ENCODE measurements at regions not wholly inside any gene's neighbourhood (a gene's known extent, or its start where the extent isn't known, plus 50 kb on each side); places are given as distances from the start of the nearest gene placed in this dataset.

DNA sequence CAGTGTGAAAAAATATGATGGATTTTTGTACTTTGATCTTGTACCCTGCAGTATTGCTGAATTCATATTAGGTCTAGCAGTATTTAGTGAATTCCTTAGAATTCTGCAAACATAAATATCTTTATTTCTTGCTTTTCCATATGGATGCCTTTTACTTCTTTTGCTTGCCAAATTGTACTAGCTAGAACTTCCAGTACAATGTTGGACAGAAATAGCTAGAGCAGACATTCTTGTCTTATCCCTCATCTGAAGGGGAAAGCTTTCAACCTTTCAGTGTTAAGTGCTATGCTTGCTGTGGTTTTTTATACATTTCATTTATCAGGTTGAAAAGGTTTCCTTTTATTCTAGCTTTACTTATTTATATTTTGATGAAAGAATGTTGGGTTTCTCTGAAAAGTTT is 1321.9 kb upstream of the CHAC2 start:
- Histone ChIP-seq H3K27ac (no peak overlapping the region), H3K27me3 (no peaks in the 10 kb centered on the region), H3K4me3 (no peak overlapping the region), H3K4me1 (no peaks in the 10 kb centered on the region), H3K36me3 (no peaks in the 10 kb centered on the region), H3K9me3 (no peaks in the 10 kb centered on the region)
- TF ChIP-seq POLR2AphosphoS5 (IDR thresholded peaks at IDR 0.05) (no peak), EP300 (IDR thresholded peaks at IDR 0.05) (no peak), CTCF (IDR thresholded peaks at IDR 0.05) (no peak), POLR2A (IDR thresholded peaks at IDR 0.05) (no peak)
- no peak for ATAC-seq

DNA sequence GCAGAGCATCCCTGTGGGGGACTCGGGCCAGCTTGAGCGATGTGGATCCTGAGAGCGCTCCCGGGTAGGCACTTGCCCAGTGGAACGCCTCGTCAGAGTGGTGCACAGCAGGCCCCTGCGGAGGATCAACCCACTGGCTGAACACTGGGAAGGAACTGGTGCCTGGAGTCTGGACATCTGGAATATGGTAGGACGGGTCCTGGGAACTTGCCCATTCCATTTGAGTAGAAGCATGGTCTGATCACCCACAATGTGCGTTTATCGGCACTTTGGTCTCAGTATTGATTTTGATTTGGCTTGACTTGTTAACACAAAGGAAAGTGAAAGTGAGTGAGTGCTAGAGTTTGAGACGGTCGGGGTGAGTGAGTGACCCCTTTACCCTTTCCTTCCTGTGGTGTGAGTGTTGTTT is 1336.2 kb upstream of the CHAC2 start:
- no peak overlapping the region for H3K27ac ChIP-seq
- no peaks in the 10 kb centered on the region for H3K4me1 ChIP-seq
- H3K27me3 ChIP-seq, result no peaks in the 10 kb centered on the region
- 87 to 88% methylated on average over 4 to 5 of the region's 12 CpGs for WGBS, 2 donors (ENCODE audit: low coverage in 1 of 2)
- H3K4me3 ChIP-seq, result no peak overlapping the region
- ATAC-seq, result no peak
- TF ChIP-seq CTCF (IDR thresholded peaks at IDR 0.05) (no peak), POLR2A (IDR thresholded peaks at IDR 0.05) (no peak), EP300 (IDR thresholded peaks at IDR 0.05) (no peak), POLR2AphosphoS5 (IDR thresholded peaks at IDR 0.05) (no peak)
- H3K9me3 ChIP-seq, result no peaks in the 10 kb centered on the region
- no peaks in the 10 kb centered on the region for H3K36me3 ChIP-seq

DNA sequence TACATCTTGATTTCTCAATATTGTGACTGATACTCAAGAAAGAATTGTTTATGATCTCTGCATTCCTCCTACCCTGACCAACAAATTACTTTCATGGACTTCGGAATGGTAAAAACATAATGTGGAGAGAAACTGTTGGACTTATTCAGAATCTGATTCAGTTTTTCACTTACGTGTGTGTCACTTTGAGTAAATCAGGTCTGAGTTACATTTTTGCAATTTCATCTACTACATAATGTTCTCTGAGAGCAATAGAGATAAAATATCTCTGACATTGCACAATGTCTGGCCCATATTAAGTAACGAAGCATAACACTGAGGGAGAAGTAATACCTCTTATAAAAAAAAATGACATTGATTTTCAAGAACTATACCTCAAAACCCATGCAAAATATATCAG is 1337.9 kb upstream of the CHAC2 start:
- 73 to 83% methylated on average over 3 of the region's 3 CpGs for WGBS, 2 donors (ENCODE audit: low coverage in 1 of 2)
- Histone ChIP-seq H3K27ac (no peak overlapping the region), H3K9me3 (no peaks in the 10 kb centered on the region), H3K36me3 (no peaks in the 10 kb centered on the region), H3K27me3 (no peaks in the 10 kb centered on the region), H3K4me1 (no peaks in the 10 kb centered on the region), H3K4me3 (no peak overlapping the region)
- ATAC-seq, result no peak
- no peak for TF ChIP-seq CTCF (IDR thresholded peaks at IDR 0.05)
- no peak for TF ChIP-seq EP300 (IDR thresholded peaks at IDR 0.05)
- TF ChIP-seq POLR2AphosphoS5 (IDR thresholded peaks at IDR 0.05), result no peak
- TF ChIP-seq POLR2A (IDR thresholded peaks at IDR 0.05), result no peak

GRCh38 chr2:52429171-52429570 is 1338.4 kb upstream of the CHAC2 start:
- H3K4me3 ChIP-seq, result no peak overlapping the region
- no peak overlapping the region for H3K27ac ChIP-seq
- 23 to 27% methylated on average over 2 of the region's 2 CpGs for WGBS, 2 donors (ENCODE audit: low coverage in 1 of 2)

DNA sequence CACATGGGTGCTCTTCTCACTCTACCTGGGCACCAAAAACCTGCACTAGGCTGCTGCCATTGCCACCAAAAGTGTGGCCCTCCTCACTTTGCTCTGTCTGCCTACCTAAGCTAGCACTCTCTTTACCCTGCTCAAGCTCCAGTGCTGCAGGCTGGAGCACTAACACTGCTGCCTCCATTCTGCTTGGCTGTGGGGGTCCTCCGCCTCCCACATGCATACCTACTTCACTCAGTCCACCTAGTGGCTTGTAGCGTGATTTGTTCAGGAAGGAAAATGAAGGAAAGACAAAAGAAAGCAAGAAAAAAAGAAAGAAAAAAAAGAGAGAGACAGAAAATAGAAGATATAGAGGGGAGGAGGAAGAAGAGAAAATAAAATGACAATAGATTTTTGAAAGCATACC is 1339.4 kb upstream of the CHAC2 start:
- Histone ChIP-seq H3K4me3 (no peak overlapping the region), H3K36me3 (no peaks in the 10 kb centered on the region), H3K27ac (no peak overlapping the region), H3K4me1 (no peaks in the 10 kb centered on the region), H3K27me3 (no peaks in the 10 kb centered on the region), H3K9me3 (no peaks in the 10 kb centered on the region)
- no peak for TF ChIP-seq POLR2A (IDR thresholded peaks at IDR 0.05)
- TF ChIP-seq POLR2AphosphoS5 (IDR thresholded peaks at IDR 0.05), result no peak
- no peak for TF ChIP-seq CTCF (IDR thresholded peaks at IDR 0.05)
- no peak for TF ChIP-seq EP300 (IDR thresholded peaks at IDR 0.05)
- no peak for ATAC-seq
- WGBS, 2 donors (ENCODE audit: low coverage in 1 of 2), result 90 to 92% methylated on average over 2 of the region's 2 CpGs

More at GRCh38 chr2:52429171-52429570, 1338.4 kb upstream of the CHAC2 start:
- no peaks in the 10 kb centered on the region for H3K4me1 ChIP-seq
- H3K36me3 ChIP-seq, result no peaks in the 10 kb centered on the region
- no peaks in the 10 kb centered on the region for H3K9me3 ChIP-seq
- H3K27me3 ChIP-seq, result no peaks in the 10 kb centered on the region
- ATAC-seq, result no peak
- TF ChIP-seq POLR2A (IDR thresholded peaks at IDR 0.05), result no peak

DNA sequence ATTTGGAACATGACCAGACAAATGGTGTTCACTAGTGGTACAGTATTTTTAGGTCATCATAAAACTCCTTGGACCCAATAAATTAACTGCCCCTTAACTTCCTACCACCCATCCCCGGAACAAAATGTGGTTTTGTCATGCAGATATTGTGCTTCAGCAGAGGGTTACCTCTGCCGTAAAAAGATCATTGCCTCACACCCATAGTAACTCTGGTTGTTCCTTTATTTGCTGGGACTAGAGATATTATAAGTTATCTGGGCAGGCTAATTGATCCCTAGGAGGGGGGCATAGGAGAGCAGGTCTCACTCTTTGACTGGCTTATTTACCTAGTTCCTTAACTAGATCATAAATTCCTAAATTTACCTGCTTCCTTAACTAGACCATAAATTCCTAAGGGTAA is 1343.9 kb upstream of the CHAC2 start:
- no peak overlapping the region for H3K4me3 ChIP-seq
- no peaks in the 10 kb centered on the region for H3K36me3 ChIP-seq
- H3K27ac ChIP-seq, result no peak overlapping the region
- WGBS, 2 donors (ENCODE audit: low coverage in 1 of 2), result 73 to 78% methylated on average over 2 of the region's 2 CpGs
- peaks cover 0 to 11% (median 0%) of the 10 kb centered on the region in 3 donors for H3K9me3 ChIP-seq
- no peak for TF ChIP-seq POLR2A (IDR thresholded peaks at IDR 0.05)
- H3K4me1 ChIP-seq, result no peaks in the 10 kb centered on the region
- no peak for ATAC-seq
- H3K27me3 ChIP-seq, result no peaks in the 10 kb centered on the region
